ENCODE measurements at regions not wholly inside any gene's neighbourhood (a gene's known extent, or its start where the extent isn't known, plus 50 kb on each side); places are given as distances from the start of the nearest gene placed in this dataset.

DNA sequence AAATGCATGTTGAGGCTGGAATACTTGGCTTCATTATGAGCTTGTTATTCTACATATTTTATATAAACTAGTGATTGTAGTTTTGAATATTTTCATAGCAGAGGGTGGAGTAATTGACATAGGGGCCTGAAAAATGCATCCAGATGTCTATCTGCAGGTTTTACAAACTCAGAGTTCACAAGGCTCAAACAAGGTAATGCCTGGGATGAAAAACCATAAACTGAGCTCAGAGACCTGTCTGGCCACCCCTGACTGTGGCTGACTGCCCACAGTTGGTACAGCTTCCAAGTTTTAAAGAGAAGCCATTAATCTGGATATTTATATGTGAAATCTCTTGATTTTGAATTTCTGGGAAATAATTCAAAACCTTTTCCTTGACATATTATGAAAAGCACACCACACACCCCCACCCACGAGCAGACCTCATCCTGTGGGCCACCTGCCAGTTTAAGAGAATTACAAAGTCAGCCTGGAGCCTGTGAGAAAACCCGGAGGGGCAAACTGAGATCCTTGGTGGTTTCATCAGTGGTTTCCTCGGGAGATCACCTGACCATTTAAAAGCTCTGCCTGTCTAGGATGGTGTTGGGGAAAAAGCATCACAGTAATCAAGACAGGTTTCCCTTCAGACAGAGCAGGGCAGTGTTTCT lies 230.1 kb downstream of the SAMD5 start:
- TF ChIP-seq CREB1 (IDR thresholded peaks at IDR 0.05) (no peak), POLR2A (IDR thresholded peaks at IDR 0.05; ENCODE audit: control extremely low read depth in 1 of 2, low read depth in 2 of 2, low read length in 2 of 2) (no peak), GABPA (IDR thresholded peaks at IDR 0.05; ENCODE audit: borderline replicate concordance, insufficient read depth, low read length) (no peak), RNF2 (IDR thresholded peaks at IDR 0.05; ENCODE audit: borderline replicate concordance, low read depth, low read length, missing control alignments, poor library complexity, severe bottlenecking) (no peak), POLR2AphosphoS5 (IDR thresholded peaks at IDR 0.05; ENCODE audit: low read depth, low read length) (no peak), SIN3A (conservative IDR thresholded peaks at IDR 0.05 in 1 of 2, IDR thresholded peaks at IDR 0.05 in 1 of 2; ENCODE audit: low read depth in 1 of 2, low read length in 2 of 2) (no peak), RAD21 (IDR thresholded peaks at IDR 0.05 in 1 of 2, conservative IDR thresholded peaks at IDR 0.05 in 1 of 2; ENCODE audit: low read depth in 2 of 2, low read length in 2 of 2) (no peak), JUN (IDR thresholded peaks at IDR 0.05; ENCODE audit: low read depth, low read length) (no peak)
- TF ChIP-seq, protein P1, sequence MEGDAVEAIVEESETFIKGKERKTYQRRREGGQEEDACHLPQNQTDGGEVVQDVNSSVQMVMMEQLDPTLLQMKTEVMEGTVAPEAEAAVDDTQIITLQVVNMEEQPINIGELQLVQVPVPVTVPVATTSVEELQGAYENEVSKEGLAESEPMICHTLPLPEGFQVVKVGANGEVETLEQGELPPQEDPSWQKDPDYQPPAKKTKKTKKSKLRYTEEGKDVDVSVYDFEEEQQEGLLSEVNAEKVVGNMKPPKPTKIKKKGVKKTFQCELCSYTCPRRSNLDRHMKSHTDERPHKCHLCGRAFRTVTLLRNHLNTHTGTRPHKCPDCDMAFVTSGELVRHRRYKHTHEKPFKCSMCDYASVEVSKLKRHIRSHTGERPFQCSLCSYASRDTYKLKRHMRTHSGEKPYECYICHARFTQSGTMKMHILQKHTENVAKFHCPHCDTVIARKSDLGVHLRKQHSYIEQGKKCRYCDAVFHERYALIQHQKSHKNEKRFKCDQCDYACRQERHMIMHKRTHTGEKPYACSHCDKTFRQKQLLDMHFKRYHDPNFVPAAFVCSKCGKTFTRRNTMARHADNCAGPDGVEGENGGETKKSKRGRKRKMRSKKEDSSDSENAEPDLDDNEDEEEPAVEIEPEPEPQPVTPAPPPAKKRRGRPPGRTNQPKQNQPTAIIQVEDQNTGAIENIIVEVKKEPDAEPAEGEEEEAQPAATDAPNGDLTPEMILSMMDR (IDR thresholded peaks at IDR 0.05; ENCODE audit: control extremely low read depth in 1 of 3, insufficient read depth in 1 of 3, low read depth in 1 of 3, low read length in 3 of 3): no peak

All from H1 (cell line).